WTC11 (cell line): ENCODE measurements at regions not wholly inside any gene's neighbourhood (a gene's known extent, or its start where the extent isn't known, plus 50 kb on each side); places are given as distances from the start of the nearest gene placed in this dataset.

ENCODE experiments used
- ATF3 ChIP-seq: sonication (generic); formaldehyde crosslinking; conservative IDR thresholded peaks from 2 replicates; pipeline ENCODE4 v1.8.1; 2022; ENCODE audit warnings: mild to moderate bottlenecking, missing genetic modification reagents
- CREM ChIP-seq: sonication (generic); formaldehyde crosslinking; IDR thresholded peaks from 2 replicates; pipeline ENCODE4 v1.8.1; 2022; ENCODE audit warnings: mild to moderate bottlenecking, missing genetic modification reagents, moderate library complexity
- CTCF ChIP-seq: fragments of 200-600 bp; IDR thresholded peaks from 2 replicates; pipeline ENCODE4 v1.8.0; 2022; ENCODE audit warnings: antibody characterized with exemption
- ESRRA ChIP-seq: sonication (generic); formaldehyde crosslinking; IDR thresholded peaks from 2 replicates; pipeline ENCODE4 v1.8.1; 2022; ENCODE audit warnings: mild to moderate bottlenecking, missing genetic modification reagents, borderline replicate concordance
- FOXP1 ChIP-seq: sonication (generic); formaldehyde crosslinking; IDR thresholded peaks from 2 replicates; pipeline ENCODE4 v1.8.0; 2022; ENCODE audit warnings: missing genetic modification reagents, mild to moderate bottlenecking, moderate library complexity, borderline replicate concordance
- IRF2 ChIP-seq: sonication (generic); formaldehyde crosslinking; IDR thresholded peaks from 2 replicates; pipeline ENCODE4 v1.8.0; 2022; ENCODE audit warnings: low read depth, missing genetic modification reagents, borderline replicate concordance
- JUN ChIP-seq: sonication (generic); formaldehyde crosslinking; IDR thresholded peaks from 2 replicates; pipeline ENCODE4 v1.8.0; 2023; ENCODE audit warnings: mild to moderate bottlenecking, missing genetic modification reagents
- KAT7 ChIP-seq: sonication (generic); formaldehyde crosslinking; IDR thresholded peaks from 2 replicates; pipeline ENCODE4 v1.8.1; 2023; ENCODE audit warnings: missing genetic modification reagents, mild to moderate bottlenecking, borderline replicate concordance
- NFE2L1 ChIP-seq: sonication (generic); formaldehyde crosslinking; IDR thresholded peaks from 2 replicates; pipeline ENCODE4 v1.8.1; 2023; ENCODE audit warnings: missing genetic modification reagents
- ZBTB43 ChIP-seq: sonication (generic); formaldehyde crosslinking; IDR thresholded peaks from 2 replicates; pipeline ENCODE4 v1.8.1; 2023; ENCODE audit warnings: mild to moderate bottlenecking, missing genetic modification reagents

DNA sequence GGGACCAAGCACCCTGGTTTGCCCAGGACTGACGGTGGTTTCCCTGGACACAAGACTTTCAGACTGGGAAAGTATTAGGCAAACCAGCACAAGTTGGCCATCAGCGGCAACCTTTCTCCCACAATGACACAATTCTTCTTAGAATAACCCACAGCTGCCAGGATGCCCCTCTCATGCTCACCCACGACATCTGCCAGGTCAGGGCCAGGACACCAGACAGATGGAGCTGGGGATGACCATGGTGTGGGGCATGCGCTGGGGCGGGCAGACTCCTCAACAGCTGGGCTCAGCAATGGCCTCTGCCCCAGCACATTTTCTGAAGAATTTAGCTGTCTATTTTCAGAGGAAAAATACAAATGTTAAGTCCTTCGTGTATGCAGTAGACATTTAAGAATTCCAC, 226.4 kb downstream of the FNDC1 start:
- TF ChIP-seq CTCF = no peak
- TF ChIP-seq NFE2L1 (CRISPR knock-in tag) = no peak
- no peak for TF ChIP-seq KAT7 (CRISPR knock-in tag)
- no peak for TF ChIP-seq ESRRA (CRISPR knock-in tag)
- TF ChIP-seq CREM (CRISPR knock-in tag) = no peak
- no peak for TF ChIP-seq ATF3 (CRISPR knock-in tag)
- no peak for TF ChIP-seq FOXP1 (CRISPR knock-in tag)
- TF ChIP-seq ZBTB43 (CRISPR knock-in tag) = no peak
- TF ChIP-seq JUN (CRISPR knock-in tag) = no peak
- no peak for TF ChIP-seq IRF2
